Breast epithelium (tissue), 3 donors: ENCODE measurements at regions not wholly inside any gene's neighbourhood (a gene's known extent, or its start where the extent isn't known, plus 50 kb on each side); places are given as distances from the start of the nearest gene placed in this dataset.

Source experiments
- CTCF ChIP-seq, 3 donors: fragments of 450-650 bp; IDR thresholded peaks; one replicate each; pipeline ENCODE4 v1.5.1; 2016 to 2017; ENCODE audit warnings: antibody characterized with exemption in 3 of 3, mild to moderate bottlenecking in 3 of 3, moderate library complexity in 3 of 3
- POLR2AphosphoS5 ChIP-seq, 3 donors: sonication (generic); formaldehyde crosslinking; IDR thresholded peaks; one replicate each; pipeline ENCODE4 v1.6.1; 2017; ENCODE audit warnings: antibody characterized with exemption in 3 of 3

DNA sequence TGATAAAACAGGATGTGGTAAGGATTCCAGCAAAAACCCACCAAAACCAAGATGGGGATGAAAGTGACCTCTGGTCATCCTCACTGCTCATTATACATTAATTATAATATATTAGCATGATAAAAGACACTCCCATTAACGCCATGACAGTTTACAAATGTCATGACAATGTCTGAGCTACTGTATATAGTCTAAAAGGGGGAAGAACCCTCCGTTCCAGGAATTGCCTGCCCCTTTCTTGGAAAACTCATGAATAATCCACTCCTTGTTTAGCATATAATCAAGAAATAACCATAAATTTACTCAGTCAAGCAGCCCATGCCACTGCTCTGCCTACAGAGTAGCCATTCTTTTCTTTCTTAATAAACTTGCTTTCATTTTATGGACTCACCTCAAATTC lies 96.4 kb upstream of the VLDLR start:
- no peak for TF ChIP-seq POLR2AphosphoS5 (IDR thresholded peaks at IDR 0.05)
- TF ChIP-seq CTCF (IDR thresholded peaks at IDR 0.05), result no peak
